DND-41 (cell line): ENCODE measurements at regions not wholly inside any gene's neighbourhood (a gene's known extent, or its start where the extent isn't known, plus 50 kb on each side); places are given as distances from the start of the nearest gene placed in this dataset.

ENCODE experiments used
- ATAC-seq: fragments of 200-7000 bp; cut with Tn5 transposase; 3 replicates; pipeline ENCODE4 v1.9.1; 2021; ENCODE audit warnings: low read depth; ENCODE audit not compliant: insufficient read depth
- DNase-seq: peaks from one replicate; pipeline ENCODE4 v3.0.0-alpha.2; 2020
- H2AFZ ChIP-seq: 2 replicates; pipeline ENCODE4 v1.6.0; 2012; ENCODE audit warnings: low read depth, low read length
- H3K27ac ChIP-seq: 2 replicates; pipeline ENCODE4 v1.5.1; 2012; ENCODE audit warnings: low read length, inconsistent platforms
- H3K27me3 ChIP-seq: fragments of 200-600 bp; sonication (generic); 2 replicates; pipeline ENCODE4 v1.6.0; 2012; ENCODE audit warnings: low read length, mild to moderate bottlenecking, inconsistent platforms; ENCODE audit not compliant: insufficient read depth, poor library complexity
- H3K36me3 ChIP-seq: 2 replicates; pipeline ENCODE4 v1.5.1; 2012; ENCODE audit warnings: low read length, inconsistent platforms; ENCODE audit not compliant: insufficient read depth
- H3K4me1 ChIP-seq: 2 replicates; pipeline ENCODE4 v1.5.1; 2012; ENCODE audit warnings: mild to moderate bottlenecking, low read length; ENCODE audit not compliant: insufficient read depth
- H3K4me2 ChIP-seq: 2 replicates; pipeline ENCODE4 v1.6.0; 2012; ENCODE audit warnings: mild to moderate bottlenecking, moderate library complexity, low read length, inconsistent platforms; ENCODE audit not compliant: insufficient read depth
- H3K4me3 ChIP-seq, 2 experiments: fragments of 200-600 bp in 1 of 2; shearing (Covaris generic) in 1 of 2; 2 replicates each; pipeline ENCODE4 v1.5.1; 2012 to 2016; ENCODE audit warnings: inconsistent platforms in 2 of 2, low read length in 2 of 2, mild to moderate bottlenecking in 2 of 2, low read depth in 1 of 2, moderate library complexity in 1 of 2
- H3K79me2 ChIP-seq: 2 replicates; pipeline ENCODE4 v1.6.0; 2012; ENCODE audit warnings: low read length, inconsistent platforms; ENCODE audit not compliant: insufficient read depth
- H3K9ac ChIP-seq: 2 replicates; pipeline ENCODE4 v1.6.0; 2012; ENCODE audit warnings: low read depth, mild to moderate bottlenecking, inconsistent platforms, low read length, moderate library complexity
- H3K9me3 ChIP-seq: 2 replicates; pipeline ENCODE4 v1.5.1; 2012; ENCODE audit warnings: low read length, moderate library complexity, mild to moderate bottlenecking, inconsistent platforms; ENCODE audit not compliant: insufficient read depth, severe bottlenecking
- H4K20me1 ChIP-seq: 2 replicates; pipeline ENCODE4 v1.6.0; 2012; ENCODE audit warnings: low read length; ENCODE audit not compliant: insufficient read depth
- EZH2 ChIP-seq: IDR thresholded peaks from 3 replicates; pipeline ENCODE4 v1.6.1; 2012; ENCODE audit warnings: borderline replicate concordance, low read depth, mild to moderate bottlenecking, moderate library complexity, low read length, inconsistent platforms; ENCODE audit not compliant: severe bottlenecking
- TF ChIP-seq, protein P1 (sequence below): IDR thresholded peaks from 2 replicates; pipeline ENCODE4 v1.5.1; 2012; ENCODE audit warnings: borderline replicate concordance, low read length, moderate library complexity, mild to moderate bottlenecking; ENCODE audit not compliant: poor library complexity, severe bottlenecking; ENCODE audit errors: extremely low read depth

GRCh38 chr10:121337427-121337826 is 260.8 kb downstream of the FGFR2 start:
- Histone ChIP-seq H3K36me3 (no peaks in the 10 kb centered on the region), H3K27ac (no peak overlapping the region), H2AFZ (no peak overlapping the region), H3K4me3 (no peak overlapping the region), H3K9ac (no peak overlapping the region), H3K79me2 (no peaks in the 10 kb centered on the region), H3K27me3 (no peaks in the 10 kb centered on the region), H3K4me1 (no peaks in the 10 kb centered on the region), H3K4me2 (no peak overlapping the region), H3K9me3 (no peaks in the 10 kb centered on the region), H4K20me1 (no peaks in the 10 kb centered on the region)
- no peak for DNase-seq
- no peak for ATAC-seq
- TF ChIP-seq EZH2, result no peak
- TF ChIP-seq, protein P1, sequence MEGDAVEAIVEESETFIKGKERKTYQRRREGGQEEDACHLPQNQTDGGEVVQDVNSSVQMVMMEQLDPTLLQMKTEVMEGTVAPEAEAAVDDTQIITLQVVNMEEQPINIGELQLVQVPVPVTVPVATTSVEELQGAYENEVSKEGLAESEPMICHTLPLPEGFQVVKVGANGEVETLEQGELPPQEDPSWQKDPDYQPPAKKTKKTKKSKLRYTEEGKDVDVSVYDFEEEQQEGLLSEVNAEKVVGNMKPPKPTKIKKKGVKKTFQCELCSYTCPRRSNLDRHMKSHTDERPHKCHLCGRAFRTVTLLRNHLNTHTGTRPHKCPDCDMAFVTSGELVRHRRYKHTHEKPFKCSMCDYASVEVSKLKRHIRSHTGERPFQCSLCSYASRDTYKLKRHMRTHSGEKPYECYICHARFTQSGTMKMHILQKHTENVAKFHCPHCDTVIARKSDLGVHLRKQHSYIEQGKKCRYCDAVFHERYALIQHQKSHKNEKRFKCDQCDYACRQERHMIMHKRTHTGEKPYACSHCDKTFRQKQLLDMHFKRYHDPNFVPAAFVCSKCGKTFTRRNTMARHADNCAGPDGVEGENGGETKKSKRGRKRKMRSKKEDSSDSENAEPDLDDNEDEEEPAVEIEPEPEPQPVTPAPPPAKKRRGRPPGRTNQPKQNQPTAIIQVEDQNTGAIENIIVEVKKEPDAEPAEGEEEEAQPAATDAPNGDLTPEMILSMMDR, result no peak

DNA sequence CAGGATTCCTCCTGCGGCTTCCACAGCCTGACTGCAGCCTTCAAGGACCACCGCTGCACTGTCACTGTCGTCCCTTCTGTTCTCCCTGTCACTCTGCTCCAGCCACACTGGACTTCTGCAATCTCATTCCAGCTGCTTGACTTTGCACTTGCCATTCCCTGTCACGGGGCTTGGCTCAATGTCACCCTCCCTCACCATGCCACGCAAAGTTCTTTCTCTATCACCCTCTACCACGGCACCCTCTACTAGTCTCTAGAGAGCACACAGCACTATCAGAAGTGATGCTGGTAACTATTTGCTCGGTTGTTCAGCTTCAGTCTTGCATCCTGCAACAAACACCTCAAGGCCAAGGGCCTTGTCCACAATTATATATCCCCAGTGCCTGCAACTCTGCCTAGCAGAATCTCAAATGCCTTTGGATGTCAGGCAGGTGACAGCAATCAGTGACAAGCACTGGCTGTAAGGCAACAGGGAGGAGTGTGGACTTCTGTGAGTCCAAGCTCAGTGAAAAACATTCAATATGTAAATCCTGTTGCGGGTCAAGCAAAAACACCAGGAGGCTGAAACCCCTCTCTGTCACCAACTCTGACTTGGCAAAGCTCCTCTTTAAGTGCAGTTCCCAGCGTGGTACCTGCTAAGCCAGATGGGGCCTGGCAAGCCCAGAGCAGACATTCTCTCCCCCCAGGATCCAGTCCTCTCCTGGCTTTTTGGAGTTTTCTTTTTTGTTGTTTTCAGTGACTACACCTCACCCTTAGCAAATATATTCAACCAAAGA is 259.9 kb downstream of the FGFR2 start:
- H3K27ac ChIP-seq, result no peak overlapping the region

DNA sequence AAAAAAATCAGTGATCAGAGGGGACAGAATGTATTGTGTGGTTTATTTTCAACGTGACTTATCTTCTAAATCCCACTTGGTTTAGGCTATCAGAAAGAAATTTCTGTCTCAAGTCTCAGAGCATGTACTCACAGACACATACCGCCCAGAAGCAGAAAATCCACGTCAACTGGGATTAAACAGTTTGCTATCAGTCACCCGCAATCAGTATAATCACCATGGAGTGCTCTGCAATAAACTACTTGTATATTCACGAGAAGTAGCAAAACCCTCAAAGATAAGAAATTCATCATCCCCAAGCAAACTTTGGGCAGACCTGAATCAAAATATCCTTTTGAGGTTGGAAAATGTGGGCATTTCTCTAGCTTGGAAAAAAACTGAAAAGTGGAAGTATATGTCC is 259.1 kb downstream of the FGFR2 start:
- ATAC-seq (no peak), DNase-seq (no peak)
- Histone ChIP-seq H3K27ac (no peak overlapping the region), H3K79me2 (no peaks in the 10 kb centered on the region), H3K4me1 (no peaks in the 10 kb centered on the region), H2AFZ (no peak overlapping the region), H3K27me3 (no peaks in the 10 kb centered on the region), H3K4me2 (no peak overlapping the region), H3K36me3 (no peaks in the 10 kb centered on the region), H4K20me1 (no peaks in the 10 kb centered on the region), H3K9me3 (no peaks in the 10 kb centered on the region), H3K4me3 (no peak overlapping the region), H3K9ac (no peak overlapping the region)
- TF ChIP-seq, protein P1, result no peak

More for the DNA sequence above, 259.9 kb downstream of the FGFR2 start:
- no peaks in the 10 kb centered on the region for H4K20me1 ChIP-seq
- DNase-seq, result no peak
- H3K9ac ChIP-seq, result no peak overlapping the region
- no peak for ATAC-seq
- H3K36me3 ChIP-seq, result no peaks in the 10 kb centered on the region
- H3K9me3 ChIP-seq, result no peaks in the 10 kb centered on the region
- H3K4me3 ChIP-seq, result no peak overlapping the region
- TF ChIP-seq, protein P1, result no peak
- no peak for TF ChIP-seq EZH2
- H3K4me2 ChIP-seq, result no peak overlapping the region
- H2AFZ ChIP-seq, result no peak overlapping the region
- no peaks in the 10 kb centered on the region for H3K4me1 ChIP-seq
- no peaks in the 10 kb centered on the region for H3K79me2 ChIP-seq
- H3K27me3 ChIP-seq, result no peaks in the 10 kb centered on the region
